ENCODE measurements at regions not wholly inside any gene's neighbourhood (a gene's known extent, or its start where the extent isn't known, plus 50 kb on each side); places are given as distances from the start of the nearest gene placed in this dataset.

DNA sequence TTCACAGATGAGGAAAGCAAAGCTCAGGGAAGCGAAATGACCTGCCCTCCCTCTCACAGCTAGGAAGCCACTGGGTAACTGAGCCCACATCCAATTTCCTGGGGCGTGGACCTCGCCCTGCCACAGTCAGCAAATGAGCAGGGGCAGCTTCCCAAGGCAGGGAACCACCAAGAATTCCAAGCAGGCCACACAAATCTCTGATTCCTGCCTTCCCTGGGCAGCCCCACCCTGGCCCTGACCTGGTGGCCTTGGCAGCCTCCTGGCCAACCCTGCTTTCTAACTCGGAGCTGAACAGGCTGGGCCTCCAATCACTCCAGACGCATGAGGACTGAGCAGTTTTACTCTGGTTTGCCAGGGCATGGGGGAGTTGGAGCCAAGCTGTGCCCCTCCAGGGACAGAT is 203.7 kb upstream of the TLE3 start:
- H3K27ac ChIP-seq: no peak overlapping the region
- no peaks in the 10 kb centered on the region for H3K36me3 ChIP-seq
- intact Hi-C loops (cut with DNase I; ENCODE audit: low total_unique reads): no loop called here
- no peaks in the 10 kb centered on the region for H3K27me3 ChIP-seq
- no peak for DNase-seq
- TF ChIP-seq, protein P1, sequence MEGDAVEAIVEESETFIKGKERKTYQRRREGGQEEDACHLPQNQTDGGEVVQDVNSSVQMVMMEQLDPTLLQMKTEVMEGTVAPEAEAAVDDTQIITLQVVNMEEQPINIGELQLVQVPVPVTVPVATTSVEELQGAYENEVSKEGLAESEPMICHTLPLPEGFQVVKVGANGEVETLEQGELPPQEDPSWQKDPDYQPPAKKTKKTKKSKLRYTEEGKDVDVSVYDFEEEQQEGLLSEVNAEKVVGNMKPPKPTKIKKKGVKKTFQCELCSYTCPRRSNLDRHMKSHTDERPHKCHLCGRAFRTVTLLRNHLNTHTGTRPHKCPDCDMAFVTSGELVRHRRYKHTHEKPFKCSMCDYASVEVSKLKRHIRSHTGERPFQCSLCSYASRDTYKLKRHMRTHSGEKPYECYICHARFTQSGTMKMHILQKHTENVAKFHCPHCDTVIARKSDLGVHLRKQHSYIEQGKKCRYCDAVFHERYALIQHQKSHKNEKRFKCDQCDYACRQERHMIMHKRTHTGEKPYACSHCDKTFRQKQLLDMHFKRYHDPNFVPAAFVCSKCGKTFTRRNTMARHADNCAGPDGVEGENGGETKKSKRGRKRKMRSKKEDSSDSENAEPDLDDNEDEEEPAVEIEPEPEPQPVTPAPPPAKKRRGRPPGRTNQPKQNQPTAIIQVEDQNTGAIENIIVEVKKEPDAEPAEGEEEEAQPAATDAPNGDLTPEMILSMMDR (IDR thresholded peaks at IDR 0.05): no peak
- TF ChIP-seq POLR2A (IDR thresholded peaks at IDR 0.05): no peak
- H3K4me3 ChIP-seq: no peak overlapping the region
- H3K9me3 ChIP-seq: no peaks in the 10 kb centered on the region
- H3K4me1 ChIP-seq: no peaks in the 10 kb centered on the region

DNA sequence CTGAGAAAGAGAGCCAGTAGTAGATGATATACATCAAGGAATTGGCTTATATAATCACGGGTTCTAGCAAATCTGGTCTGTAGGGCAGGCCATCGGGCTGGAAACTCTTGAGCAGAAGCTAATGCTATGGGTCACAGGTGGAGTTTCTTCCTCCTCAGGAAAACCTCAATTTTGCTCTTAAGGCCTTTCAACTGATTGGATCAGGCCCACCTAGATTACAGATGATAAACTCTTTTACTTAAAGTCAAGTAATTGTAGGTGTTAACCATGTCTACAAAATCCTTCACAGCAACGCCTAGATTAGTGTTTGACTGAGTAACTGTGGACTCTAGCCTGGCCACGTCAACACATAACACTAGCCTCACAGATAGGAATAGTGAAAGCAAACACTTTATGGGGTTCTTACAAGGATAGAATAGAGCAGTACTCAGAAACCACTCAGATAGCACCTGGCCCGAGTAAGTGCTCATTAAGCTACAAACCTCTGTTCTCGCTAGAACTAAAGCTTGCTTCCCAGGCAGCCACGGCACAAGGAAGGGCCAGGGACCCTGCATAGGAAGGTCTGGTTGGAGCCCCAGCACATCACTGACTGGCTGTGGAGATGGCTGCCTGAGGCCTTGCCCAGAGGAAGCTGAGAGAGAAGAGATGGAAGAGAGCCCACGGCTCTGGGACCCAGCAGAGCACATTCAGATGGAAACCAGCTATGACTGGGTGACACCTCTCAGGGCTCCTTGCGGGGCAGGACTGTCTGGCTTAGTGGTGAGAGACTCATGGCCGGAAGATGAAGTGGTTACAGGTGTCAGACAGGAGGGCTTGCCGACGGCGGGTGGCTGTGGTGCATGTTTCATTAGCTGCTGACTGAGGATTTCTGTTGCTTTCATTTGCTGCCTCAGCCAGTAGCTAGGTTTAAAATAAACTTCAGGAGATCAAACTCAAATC is 202.5 kb upstream of the TLE3 start:
- intact Hi-C loops (cut with DNase I; ENCODE audit: low total_unique reads): no loop called here
- no peak for TF ChIP-seq POLR2A (IDR thresholded peaks at IDR 0.05)
- TF ChIP-seq, protein P1 (IDR thresholded peaks at IDR 0.05): no peak
- Histone ChIP-seq H3K36me3 (no peaks in the 10 kb centered on the region), H3K27me3 (no peaks in the 10 kb centered on the region), H3K4me1 (no peaks in the 10 kb centered on the region), H3K4me3 (no peak overlapping the region), H3K9me3 (no peaks in the 10 kb centered on the region), H3K27ac (no peak overlapping the region)
- no peak for DNase-seq

DNA sequence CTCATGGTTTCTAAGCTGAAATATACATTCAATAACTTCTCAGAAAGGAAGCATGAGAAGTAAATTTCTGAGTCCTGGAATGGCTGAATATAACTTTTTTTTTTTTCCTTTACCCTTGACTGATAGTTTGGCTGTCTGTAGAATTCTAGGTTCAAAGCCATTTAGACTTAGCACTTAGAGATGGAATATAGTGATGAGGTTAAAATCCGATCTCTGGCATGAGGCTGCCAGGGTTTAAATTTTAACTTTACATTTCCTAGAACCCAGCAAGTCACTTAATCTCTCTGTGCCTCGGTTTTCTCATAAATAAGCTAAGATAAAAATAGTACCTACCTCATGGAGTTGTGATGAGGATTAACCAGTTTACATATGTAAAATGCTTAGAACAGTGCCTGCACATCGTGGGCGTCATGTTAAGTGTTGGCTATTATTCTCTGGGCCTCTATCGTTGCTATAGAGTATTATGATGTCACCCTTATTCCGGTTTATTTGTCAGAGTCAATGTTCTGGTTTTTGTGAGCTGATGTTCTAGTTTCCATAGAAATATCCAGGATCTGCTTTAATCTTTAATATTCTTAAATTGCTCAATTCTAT is 199.8 kb upstream of the TLE3 start:
- no peaks in the 10 kb centered on the region for H3K9me3 ChIP-seq
- no peaks in the 10 kb centered on the region for H3K36me3 ChIP-seq
- H3K27ac ChIP-seq: no peak overlapping the region
- TF ChIP-seq, protein P1 (IDR thresholded peaks at IDR 0.05): no peak
- TF ChIP-seq POLR2A (IDR thresholded peaks at IDR 0.05): no peak
- DNase-seq: no peak
- H3K4me1 ChIP-seq: no peaks in the 10 kb centered on the region
- H3K4me3 ChIP-seq: no peak overlapping the region
- intact Hi-C loops (cut with DNase I; ENCODE audit: low total_unique reads): no loop called here
- no peaks in the 10 kb centered on the region for H3K27me3 ChIP-seq

DNA sequence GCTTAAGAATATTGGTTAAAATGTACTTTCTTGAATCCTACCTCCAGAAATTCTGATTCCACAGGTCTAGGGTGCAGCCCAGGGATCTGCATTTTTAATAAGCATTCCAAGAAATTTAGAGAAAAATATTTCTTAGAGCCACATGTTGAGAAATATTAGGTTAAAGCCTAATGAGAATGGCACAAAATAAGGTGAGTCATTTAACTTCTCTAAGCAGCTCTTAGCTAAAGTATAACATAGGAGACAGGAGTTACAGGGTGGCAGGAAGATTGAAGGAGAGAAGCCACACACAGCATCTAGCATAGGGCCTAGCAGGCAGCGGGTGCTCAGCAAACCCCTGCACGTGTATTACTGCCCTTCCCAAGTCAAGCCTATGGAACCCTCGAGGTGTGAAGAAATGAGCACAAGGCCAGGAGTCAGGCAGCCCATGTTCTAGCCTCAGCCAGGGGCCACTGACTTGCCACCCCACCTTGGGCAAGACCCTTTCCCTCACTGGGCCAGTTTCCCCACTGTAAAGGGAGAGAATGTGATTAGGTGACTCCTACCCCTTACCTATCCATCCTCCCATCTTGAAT is 197.1 kb upstream of the TLE3 start:
- Histone ChIP-seq H3K9me3 (no peaks in the 10 kb centered on the region), H3K27me3 (no peaks in the 10 kb centered on the region), H3K4me1 (no peaks in the 10 kb centered on the region), H3K27ac (no peak overlapping the region), H3K4me3 (no peak overlapping the region), H3K36me3 (no peaks in the 10 kb centered on the region)
- no peak for DNase-seq
- TF ChIP-seq, protein P1 (IDR thresholded peaks at IDR 0.05): no peak
- TF ChIP-seq POLR2A (IDR thresholded peaks at IDR 0.05): no peak
- intact Hi-C loops (cut with DNase I; ENCODE audit: low total_unique reads): no loop called here
